ENCODE measurements at regions not wholly inside any gene's neighbourhood (a gene's known extent, or its start where the extent isn't known, plus 50 kb on each side); places are given as distances from the start of the nearest gene placed in this dataset.

DNA sequence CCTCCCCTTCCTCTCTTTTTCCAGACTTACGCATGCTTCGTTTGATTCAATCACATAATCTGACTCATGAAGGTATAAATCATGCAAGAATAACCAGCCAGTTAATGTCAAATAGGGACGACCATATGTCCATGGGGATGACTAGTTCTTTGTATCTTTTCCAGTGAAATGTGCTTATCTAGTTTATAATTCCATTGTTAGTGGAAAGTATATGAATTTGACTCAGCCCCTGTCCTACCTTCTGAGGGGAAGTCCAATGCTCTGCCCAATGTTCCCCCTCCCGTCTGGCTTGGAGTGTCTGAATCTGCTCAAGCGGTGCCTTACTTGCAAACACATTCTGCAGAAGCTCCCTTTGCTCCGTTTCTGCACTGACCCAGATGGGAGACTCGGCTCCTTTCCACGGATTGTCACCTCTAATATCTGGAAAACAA lies 55.0 kb upstream of the EPHB3 start:
- no peaks in the 10 kb centered on the region for H3K4me1 ChIP-seq (ENCODE audit: low read length)
- no peak overlapping the region for H2AFZ ChIP-seq (ENCODE audit: low read length)
- H3K9me3 ChIP-seq (replicated peaks; ENCODE audit: insufficient read depth, low read length), result no peaks in the 10 kb centered on the region
- no peak overlapping the region for H3K27ac ChIP-seq (ENCODE audit: low read length)
- H3K36me3 ChIP-seq (replicated peaks; ENCODE audit: insufficient read depth, low read length), result no peaks in the 10 kb centered on the region
- DNase-seq, result no peak
- no peaks in the 10 kb centered on the region for H3F3A ChIP-seq (ENCODE audit: insufficient read depth, low read length)
- no peak overlapping the region for H3K4me2 ChIP-seq (ENCODE audit: low read depth, low read length)
- H4K20me1 ChIP-seq (ENCODE audit: insufficient read depth, low read length), result no peaks in the 10 kb centered on the region
- peaks cover 14% of the 10 kb centered on the region; the same call in 1 of the 2 replicates for H3K27me3 ChIP-seq (replicated peaks; ENCODE audit: insufficient read depth, low read length)
- no peak overlapping the region for H3K4me3 ChIP-seq (ENCODE audit: low read length)
- no peak overlapping the region for H3K9ac ChIP-seq (ENCODE audit: low read length)
- TF ChIP-seq EZH2 (optimal IDR thresholded peaks at IDR 0.05; ENCODE audit: low read depth, low read length), result no peak
- no peak for TF ChIP-seq EZH2phosphoT487 (IDR thresholded peaks at IDR 0.05; ENCODE audit: low read length)
- TF ChIP-seq, protein P1, sequence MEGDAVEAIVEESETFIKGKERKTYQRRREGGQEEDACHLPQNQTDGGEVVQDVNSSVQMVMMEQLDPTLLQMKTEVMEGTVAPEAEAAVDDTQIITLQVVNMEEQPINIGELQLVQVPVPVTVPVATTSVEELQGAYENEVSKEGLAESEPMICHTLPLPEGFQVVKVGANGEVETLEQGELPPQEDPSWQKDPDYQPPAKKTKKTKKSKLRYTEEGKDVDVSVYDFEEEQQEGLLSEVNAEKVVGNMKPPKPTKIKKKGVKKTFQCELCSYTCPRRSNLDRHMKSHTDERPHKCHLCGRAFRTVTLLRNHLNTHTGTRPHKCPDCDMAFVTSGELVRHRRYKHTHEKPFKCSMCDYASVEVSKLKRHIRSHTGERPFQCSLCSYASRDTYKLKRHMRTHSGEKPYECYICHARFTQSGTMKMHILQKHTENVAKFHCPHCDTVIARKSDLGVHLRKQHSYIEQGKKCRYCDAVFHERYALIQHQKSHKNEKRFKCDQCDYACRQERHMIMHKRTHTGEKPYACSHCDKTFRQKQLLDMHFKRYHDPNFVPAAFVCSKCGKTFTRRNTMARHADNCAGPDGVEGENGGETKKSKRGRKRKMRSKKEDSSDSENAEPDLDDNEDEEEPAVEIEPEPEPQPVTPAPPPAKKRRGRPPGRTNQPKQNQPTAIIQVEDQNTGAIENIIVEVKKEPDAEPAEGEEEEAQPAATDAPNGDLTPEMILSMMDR (IDR thresholded peaks at IDR 0.05; ENCODE audit: low read length), result no peak
- H3K9me2 ChIP-seq (replicated peaks; ENCODE audit: insufficient read depth, low read length), result no peaks in the 10 kb centered on the region
- no peaks in the 10 kb centered on the region for H3K79me2 ChIP-seq (ENCODE audit: low read length)

DNA sequence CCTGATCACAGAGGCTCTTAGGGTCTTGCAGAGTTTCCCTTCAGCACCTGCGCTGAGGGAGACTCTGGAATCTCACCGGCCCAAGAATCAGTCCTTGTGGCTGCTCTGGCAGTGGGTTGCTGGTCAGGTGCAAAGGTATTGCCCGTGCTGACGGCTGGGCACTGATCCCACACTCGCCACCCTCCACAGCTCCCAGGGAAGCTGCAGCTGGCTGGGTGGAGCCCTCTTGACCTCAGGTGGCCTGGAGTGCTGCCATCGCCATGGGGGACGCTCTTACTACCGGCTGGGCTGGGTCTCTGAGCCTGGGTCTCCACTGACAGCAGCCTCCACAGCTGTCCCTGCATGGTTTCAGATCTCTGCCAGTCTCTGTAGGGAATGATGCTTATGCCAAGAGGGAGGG lies 52.6 kb upstream of the EPHB3 start:
- no peak overlapping the region for H2AFZ ChIP-seq (ENCODE audit: low read length)
- no peak overlapping the region for H3K4me3 ChIP-seq (ENCODE audit: low read length)
- H3F3A ChIP-seq (ENCODE audit: insufficient read depth, low read length), result no peaks in the 10 kb centered on the region
- H3K79me2 ChIP-seq (ENCODE audit: low read length), result no peaks in the 10 kb centered on the region
- H3K9me2 ChIP-seq (replicated peaks; ENCODE audit: insufficient read depth, low read length), result no peaks in the 10 kb centered on the region
- H3K4me1 ChIP-seq (ENCODE audit: low read length), result peaks cover 1% of the 10 kb centered on the region; the same call in 1 of the 2 replicates
- H3K36me3 ChIP-seq (replicated peaks; ENCODE audit: insufficient read depth, low read length), result no peaks in the 10 kb centered on the region
- no peak overlapping the region for H3K4me2 ChIP-seq (ENCODE audit: low read depth, low read length)
- TF ChIP-seq EZH2phosphoT487 (IDR thresholded peaks at IDR 0.05; ENCODE audit: low read length), result no peak
- no peak for TF ChIP-seq EZH2 (optimal IDR thresholded peaks at IDR 0.05; ENCODE audit: low read depth, low read length)
- TF ChIP-seq, protein P1 (IDR thresholded peaks at IDR 0.05; ENCODE audit: low read length), result no peak
- peaks cover 26% of the 10 kb centered on the region for H3K27me3 ChIP-seq (replicated peaks; ENCODE audit: insufficient read depth, low read length)
- no peak overlapping the region for H3K9ac ChIP-seq (ENCODE audit: low read length)
- DNase-seq, result no peak
- no peaks in the 10 kb centered on the region for H4K20me1 ChIP-seq (ENCODE audit: insufficient read depth, low read length)
- H3K27ac ChIP-seq (ENCODE audit: low read length), result no peak overlapping the region
- H3K9me3 ChIP-seq (replicated peaks; ENCODE audit: insufficient read depth, low read length), result no peaks in the 10 kb centered on the region

DNA sequence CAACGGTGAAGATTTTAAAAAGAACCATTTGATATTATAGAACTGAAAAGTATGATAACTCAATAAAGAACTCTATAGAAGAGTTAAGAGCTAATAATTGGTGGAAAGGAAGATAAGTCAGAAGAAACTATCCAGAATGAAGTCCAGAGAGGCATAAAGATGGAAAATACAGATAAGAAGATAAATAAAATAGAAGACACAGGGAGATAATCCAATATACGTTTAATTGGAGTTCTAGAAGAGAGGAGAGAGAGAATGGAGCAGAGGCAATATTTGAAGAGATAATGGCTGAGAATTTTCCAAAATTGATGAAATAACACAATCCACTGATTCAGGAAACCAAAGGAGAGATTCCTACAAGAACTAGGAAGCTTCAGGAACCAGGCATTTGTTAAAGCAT lies 49.8 kb upstream of the EPHB3 start:
- H3F3A ChIP-seq (ENCODE audit: insufficient read depth, low read length), result no peaks in the 10 kb centered on the region
- H3K4me1 ChIP-seq (ENCODE audit: low read length), result peaks cover 5% of the 10 kb centered on the region; the same call in 1 of the 2 replicates
- no peak overlapping the region for H3K4me3 ChIP-seq (ENCODE audit: low read length)
- peaks cover 37% of the 10 kb centered on the region for H3K27me3 ChIP-seq (replicated peaks; ENCODE audit: insufficient read depth, low read length)
- H3K36me3 ChIP-seq (replicated peaks; ENCODE audit: insufficient read depth, low read length), result no peaks in the 10 kb centered on the region
- TF ChIP-seq EZH2 (optimal IDR thresholded peaks at IDR 0.05; ENCODE audit: low read depth, low read length), result no peak
- no peak for DNase-seq
- no peaks in the 10 kb centered on the region for H3K9me3 ChIP-seq (replicated peaks; ENCODE audit: insufficient read depth, low read length)
- no peak overlapping the region for H2AFZ ChIP-seq (ENCODE audit: low read length)
- no peaks in the 10 kb centered on the region for H3K79me2 ChIP-seq (ENCODE audit: low read length)
- H3K9me2 ChIP-seq (replicated peaks; ENCODE audit: insufficient read depth, low read length), result no peaks in the 10 kb centered on the region
- H4K20me1 ChIP-seq (ENCODE audit: insufficient read depth, low read length), result no peaks in the 10 kb centered on the region
- no peak overlapping the region for H3K4me2 ChIP-seq (ENCODE audit: low read depth, low read length)
- H3K27ac ChIP-seq (ENCODE audit: low read length), result no peak overlapping the region
- H3K9ac ChIP-seq (ENCODE audit: low read length), result no peak overlapping the region

Data from MM.1S (cell line).